Vagina (tissue), 2 donors: ENCODE measurements at regions not wholly inside any gene's neighbourhood (a gene's known extent, or its start where the extent isn't known, plus 50 kb on each side); places are given as distances from the start of the nearest gene placed in this dataset.

Experiments used
- DNase-seq, 2 donors: peaks; one replicate each; pipeline ENCODE4 v3.0.0-alpha.2; 2017; ENCODE audit errors: extremely low spot score in 2 of 2
- H3K27ac ChIP-seq: fragments of 200-600 bp; sonication (generic); one replicate; pipeline ENCODE4 v1.5.1; 2019
- H3K27me3 ChIP-seq: fragments of 200-600 bp; sonication (generic); one replicate; pipeline ENCODE4 v1.5.1; 2019
- H3K36me3 ChIP-seq, 2 donors: fragments of 200-600 bp; sonication (generic); one replicate each; pipeline ENCODE4 v1.5.1; 2017 to 2019
- H3K4me1 ChIP-seq: fragments of 200-600 bp; sonication (generic); one replicate; pipeline ENCODE4 v1.5.1; 2019
- H3K4me3 ChIP-seq, 2 donors: fragments of 200-600 bp; sonication (generic); 1 replicate in 1 of 2; 2 replicates in 1 of 2; pipeline ENCODE4 v1.5.1; 2016 to 2019
- H3K9me3 ChIP-seq: fragments of 200-600 bp; sonication (generic); one replicate; pipeline ENCODE4 v1.5.1; 2019
- POLR2A ChIP-seq, 2 donors: fragments of 450-650 bp; IDR thresholded peaks; one replicate each; pipeline ENCODE4 v1.6.1; 2017; ENCODE audit warnings: antibody characterized with exemption in 2 of 2, mild to moderate bottlenecking in 2 of 2, moderate library complexity in 2 of 2
- POLR2AphosphoS5 ChIP-seq, 2 donors: sonication (generic); formaldehyde crosslinking; IDR thresholded peaks; one replicate each; pipeline ENCODE4 v1.9.0; 2017; ENCODE audit warnings: antibody characterized with exemption in 2 of 2, mild to moderate bottlenecking in 2 of 2, low read depth in 1 of 2; ENCODE audit not compliant: insufficient read depth in 1 of 2
- intact Hi-C: fragments of 100-400 bp; cut with DNase I; formaldehyde crosslinking; loops from one replicate; pipeline ENCODE4 v1.15.1; 2023
- TF ChIP-seq, protein P1 (sequence below), 3 experiments: fragments of 450-650 bp in 2 of 3; fragments of 200-600 bp in 1 of 3; sonication (generic) in 1 of 3; IDR thresholded peaks; one replicate each; pipeline ENCODE4 v1.5.1; 2017 to 2019; ENCODE audit warnings: antibody characterized with exemption in 3 of 3, mild to moderate bottlenecking in 2 of 3, moderate library complexity in 2 of 3

- Histone ChIP-seq H3K27me3 (no peaks in the 10 kb centered on the region), H3K4me3 (no peak overlapping the region), H3K4me1 (no peaks in the 10 kb centered on the region), H3K36me3 (no peaks in the 10 kb centered on the region), H3K9me3 (no peaks in the 10 kb centered on the region), H3K27ac (no peak overlapping the region)
- no peak for DNase-seq
- TF ChIP-seq POLR2AphosphoS5 (IDR thresholded peaks at IDR 0.05; ENCODE audit: insufficient read depth in 1 of 2, low read depth in 1 of 2): no peak
- no peak for TF ChIP-seq POLR2A (IDR thresholded peaks at IDR 0.05)
- TF ChIP-seq, protein P1, sequence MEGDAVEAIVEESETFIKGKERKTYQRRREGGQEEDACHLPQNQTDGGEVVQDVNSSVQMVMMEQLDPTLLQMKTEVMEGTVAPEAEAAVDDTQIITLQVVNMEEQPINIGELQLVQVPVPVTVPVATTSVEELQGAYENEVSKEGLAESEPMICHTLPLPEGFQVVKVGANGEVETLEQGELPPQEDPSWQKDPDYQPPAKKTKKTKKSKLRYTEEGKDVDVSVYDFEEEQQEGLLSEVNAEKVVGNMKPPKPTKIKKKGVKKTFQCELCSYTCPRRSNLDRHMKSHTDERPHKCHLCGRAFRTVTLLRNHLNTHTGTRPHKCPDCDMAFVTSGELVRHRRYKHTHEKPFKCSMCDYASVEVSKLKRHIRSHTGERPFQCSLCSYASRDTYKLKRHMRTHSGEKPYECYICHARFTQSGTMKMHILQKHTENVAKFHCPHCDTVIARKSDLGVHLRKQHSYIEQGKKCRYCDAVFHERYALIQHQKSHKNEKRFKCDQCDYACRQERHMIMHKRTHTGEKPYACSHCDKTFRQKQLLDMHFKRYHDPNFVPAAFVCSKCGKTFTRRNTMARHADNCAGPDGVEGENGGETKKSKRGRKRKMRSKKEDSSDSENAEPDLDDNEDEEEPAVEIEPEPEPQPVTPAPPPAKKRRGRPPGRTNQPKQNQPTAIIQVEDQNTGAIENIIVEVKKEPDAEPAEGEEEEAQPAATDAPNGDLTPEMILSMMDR (IDR thresholded peaks at IDR 0.05): no peak
- intact Hi-C loops: no loop called here
These were observed 1818.5 kb upstream of the ADGRL3 start for GRCh38 chr4:59381591-59381990.

DNA sequence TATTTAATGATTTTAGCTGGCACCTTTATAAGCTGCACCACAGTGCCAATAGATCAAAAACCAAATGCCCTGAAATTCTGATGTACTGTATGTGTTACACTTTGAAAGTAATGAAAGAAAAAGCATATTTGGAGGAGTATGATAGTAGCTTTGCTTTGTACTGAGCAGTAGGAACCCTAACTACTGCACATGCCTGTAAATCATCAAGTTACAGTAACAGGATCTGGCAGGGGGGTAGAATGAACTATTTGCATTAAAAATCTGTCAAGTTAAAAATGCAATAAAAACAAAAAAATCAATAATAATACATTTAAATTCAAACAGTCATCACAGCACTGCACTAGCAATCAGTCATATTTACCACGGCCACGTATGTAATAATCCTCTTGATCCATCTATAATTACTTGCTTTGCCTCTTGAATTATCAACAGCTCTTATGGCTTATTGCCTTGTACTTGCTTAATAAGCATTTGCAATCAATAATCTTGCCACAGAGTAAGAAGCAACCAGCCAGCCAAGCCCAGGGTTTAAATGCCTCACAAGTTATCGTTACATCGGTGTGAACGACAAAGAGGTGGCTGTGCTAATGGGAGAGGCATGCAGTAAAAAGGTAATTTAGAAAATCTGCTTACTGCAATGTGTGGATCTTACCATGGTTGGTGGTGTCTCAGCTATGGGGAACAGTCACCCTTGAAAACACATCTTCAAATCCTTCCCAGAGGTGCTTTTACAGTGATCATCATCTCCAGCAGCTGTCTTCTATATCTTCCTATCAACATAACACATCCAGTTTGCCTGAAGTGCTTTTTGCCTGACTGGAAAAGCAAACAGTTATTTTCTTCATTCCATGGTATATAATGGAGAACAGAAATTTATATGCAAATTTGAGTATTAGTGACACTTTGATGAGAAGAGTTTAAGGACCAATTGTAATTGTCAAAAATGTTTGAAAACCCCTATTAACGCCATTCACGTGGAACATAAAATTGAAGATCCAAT is 1812.1 kb upstream of the ADGRL3 start:
- Histone ChIP-seq H3K9me3 (no peaks in the 10 kb centered on the region), H3K4me3 (no peak overlapping the region), H3K4me1 (no peaks in the 10 kb centered on the region), H3K27me3 (no peaks in the 10 kb centered on the region), H3K27ac (no peak overlapping the region), H3K36me3 (no peaks in the 10 kb centered on the region)
- no peak for DNase-seq
- intact Hi-C loops: no loop called here
- no peak for TF ChIP-seq POLR2A (IDR thresholded peaks at IDR 0.05)
- TF ChIP-seq POLR2AphosphoS5 (IDR thresholded peaks at IDR 0.05; ENCODE audit: insufficient read depth in 1 of 2, low read depth in 1 of 2): no peak
- TF ChIP-seq, protein P1 (IDR thresholded peaks at IDR 0.05): no peak

DNA sequence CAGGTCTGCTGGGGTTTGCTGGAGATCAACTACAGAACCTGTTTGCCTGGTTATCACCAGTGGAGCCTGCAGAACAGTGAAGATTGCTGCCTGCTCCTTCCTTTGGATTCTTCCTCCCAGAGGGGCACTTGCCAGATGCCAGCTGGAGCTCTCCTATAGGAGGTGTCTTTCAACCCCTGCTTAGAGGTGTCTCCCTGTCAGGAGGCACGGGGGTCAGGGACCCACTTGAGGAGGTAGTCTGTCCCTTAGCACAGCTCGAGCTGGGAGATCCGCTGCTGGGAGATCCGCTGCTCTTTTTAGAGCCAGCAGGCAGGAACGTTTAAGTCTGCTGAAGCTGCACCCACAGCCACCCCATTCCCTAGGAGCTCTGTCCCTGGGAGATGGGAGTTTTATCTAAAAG is 1806.3 kb upstream of the ADGRL3 start:
- Histone ChIP-seq H3K27me3 (no peaks in the 10 kb centered on the region), H3K4me3 (no peak overlapping the region), H3K27ac (no peak overlapping the region), H3K9me3 (no peaks in the 10 kb centered on the region), H3K36me3 (no peaks in the 10 kb centered on the region), H3K4me1 (no peaks in the 10 kb centered on the region)
- no peak for DNase-seq
- TF ChIP-seq POLR2A (IDR thresholded peaks at IDR 0.05) (no peak), POLR2AphosphoS5 (IDR thresholded peaks at IDR 0.05; ENCODE audit: insufficient read depth in 1 of 2, low read depth in 1 of 2) (no peak)
- TF ChIP-seq, protein P1 (IDR thresholded peaks at IDR 0.05): no peak
- intact Hi-C loops: no loop called here

GRCh38 chr4:59400334-59400733 is 1799.8 kb upstream of the ADGRL3 start:
- no peaks in the 10 kb centered on the region for H3K9me3 ChIP-seq
- intact Hi-C loops: no loop called here
- no peaks in the 10 kb centered on the region for H3K4me1 ChIP-seq
- H3K27me3 ChIP-seq: no peaks in the 10 kb centered on the region
- no peaks in the 10 kb centered on the region for H3K36me3 ChIP-seq
- no peak overlapping the region for H3K27ac ChIP-seq
- H3K4me3 ChIP-seq: no peak overlapping the region
- no peak for DNase-seq
- TF ChIP-seq POLR2A (IDR thresholded peaks at IDR 0.05): no peak
- TF ChIP-seq, protein P1 (IDR thresholded peaks at IDR 0.05): no peak
- TF ChIP-seq POLR2AphosphoS5 (IDR thresholded peaks at IDR 0.05; ENCODE audit: insufficient read depth in 1 of 2, low read depth in 1 of 2): no peak

GRCh38 chr4:59409647-59410046 is 1790.5 kb upstream of the ADGRL3 start:
- TF ChIP-seq POLR2AphosphoS5 (IDR thresholded peaks at IDR 0.05; ENCODE audit: insufficient read depth in 1 of 2, low read depth in 1 of 2) (no peak), POLR2A (IDR thresholded peaks at IDR 0.05) (no peak)
- TF ChIP-seq, protein P1 (IDR thresholded peaks at IDR 0.05): no peak
- H3K27me3 ChIP-seq: no peaks in the 10 kb centered on the region
- H3K36me3 ChIP-seq: no peaks in the 10 kb centered on the region
- DNase-seq: no peak
- no peak overlapping the region for H3K27ac ChIP-seq
- H3K4me3 ChIP-seq: no peak overlapping the region
- no peaks in the 10 kb centered on the region for H3K4me1 ChIP-seq
- intact Hi-C loops: no loop called here
- H3K9me3 ChIP-seq: no peaks in the 10 kb centered on the region
